ENCODE measurements at regions not wholly inside any gene's neighbourhood (a gene's known extent, or its start where the extent isn't known, plus 50 kb on each side); places are given as distances from the start of the nearest gene placed in this dataset.

GRCh38 chr5:96487859-96488258 is 54.8 kb upstream of the PCSK1 start:
- no peak for TF ChIP-seq YY1 (IDR thresholded peaks at IDR 0.05; ENCODE audit: insufficient read depth, insufficient read length)
- no peak for TF ChIP-seq SUZ12 (IDR thresholded peaks at IDR 0.05; ENCODE audit: extremely low read depth, insufficient read depth, insufficient read length)
